ENCODE measurements at regions not wholly inside any gene's neighbourhood (a gene's known extent, or its start where the extent isn't known, plus 50 kb on each side); places are given as distances from the start of the nearest gene placed in this dataset.

- no peak for TF ChIP-seq CTCF (IDR thresholded peaks at IDR 0.05; ENCODE audit: low read depth, low read length, missing control alignments)
- in situ Hi-C loops (cut with HindIII; ENCODE audit: low pct_ligation_motif_present, low sequenced_read_pairs), result no loop called here
These were observed 1291.5 kb downstream of the TYW1 start for GRCh38 chr7:68288144-68288593.

GRCh38 chr7:68291710-68292109 is 1295.1 kb downstream of the TYW1 start:
- Histone ChIP-seq H3K36me3 (replicated peaks) (no peaks in the 10 kb centered on the region), H3K27me3 (replicated peaks) (no peaks in the 10 kb centered on the region), H3K4me3 (ENCODE audit: low read depth, low read length) (no peak overlapping the region), H3K27ac (no peak overlapping the region)
- DNase-seq, result no peak
- in situ Hi-C loops (cut with HindIII; ENCODE audit: low pct_ligation_motif_present, low sequenced_read_pairs), result no loop called here
- TF ChIP-seq CTCF (IDR thresholded peaks at IDR 0.05; ENCODE audit: low read depth, low read length, missing control alignments), result no peak

More at GRCh38 chr7:68288144-68288593, 1291.5 kb downstream of the TYW1 start:
- DNase-seq, result no peak
- H3K4me3 ChIP-seq (ENCODE audit: low read depth, low read length), result no peak overlapping the region
- H3K27ac ChIP-seq, result no peak overlapping the region
- H3K27me3 ChIP-seq (replicated peaks), result no peaks in the 10 kb centered on the region
- H3K36me3 ChIP-seq (replicated peaks), result no peaks in the 10 kb centered on the region

- Histone ChIP-seq H3K27ac (no peak overlapping the region), H3K4me3 (ENCODE audit: low read depth, low read length) (no peak overlapping the region), H3K36me3 (replicated peaks) (no peaks in the 10 kb centered on the region), H3K27me3 (replicated peaks) (no peaks in the 10 kb centered on the region)
- DNase-seq, result no peak
- in situ Hi-C loops (cut with HindIII; ENCODE audit: low pct_ligation_motif_present, low sequenced_read_pairs), result no loop called here
- no peak for TF ChIP-seq CTCF (IDR thresholded peaks at IDR 0.05; ENCODE audit: low read depth, low read length, missing control alignments)
These were observed 1298.8 kb downstream of the TYW1 start for GRCh38 chr7:68295386-68295785.

GRCh38 chr7:68304536-68304935 is 1293.7 kb upstream of the AUTS2 start:
- no peak for DNase-seq
- TF ChIP-seq CTCF (IDR thresholded peaks at IDR 0.05; ENCODE audit: low read depth, low read length, missing control alignments), result no peak
- Histone ChIP-seq H3K27me3 (replicated peaks) (no peaks in the 10 kb centered on the region), H3K36me3 (replicated peaks) (no peaks in the 10 kb centered on the region), H3K4me3 (ENCODE audit: low read depth, low read length) (no peak overlapping the region), H3K27ac (no peak overlapping the region)
- in situ Hi-C loops (cut with HindIII; ENCODE audit: low pct_ligation_motif_present, low sequenced_read_pairs), result no loop called here

- H3K27ac ChIP-seq, result no peak overlapping the region
- TF ChIP-seq CTCF (IDR thresholded peaks at IDR 0.05; ENCODE audit: low read depth, low read length, missing control alignments), result no peak
- DNase-seq, result no peak
- H3K4me3 ChIP-seq (ENCODE audit: low read depth, low read length), result no peak overlapping the region
- H3K36me3 ChIP-seq (replicated peaks), result no peaks in the 10 kb centered on the region
- in situ Hi-C loops (cut with HindIII; ENCODE audit: low pct_ligation_motif_present, low sequenced_read_pairs), result no loop called here
- no peaks in the 10 kb centered on the region for H3K27me3 ChIP-seq (replicated peaks)
These were observed 1291.6 kb upstream of the AUTS2 start for GRCh38 chr7:68306692-68307107.

GRCh38 chr7:68309271-68309670 is 1289.0 kb upstream of the AUTS2 start:
- Histone ChIP-seq H3K36me3 (replicated peaks) (no peaks in the 10 kb centered on the region), H3K27me3 (replicated peaks) (no peaks in the 10 kb centered on the region), H3K27ac (no peak overlapping the region), H3K4me3 (ENCODE audit: low read depth, low read length) (no peak overlapping the region)
- no peak for DNase-seq
- in situ Hi-C loops (cut with HindIII; ENCODE audit: low pct_ligation_motif_present, low sequenced_read_pairs), result no loop called here
- no peak for TF ChIP-seq CTCF (IDR thresholded peaks at IDR 0.05; ENCODE audit: low read depth, low read length, missing control alignments)
